ENCODE measurements at regions not wholly inside any gene's neighbourhood (a gene's known extent, or its start where the extent isn't known, plus 50 kb on each side); places are given as distances from the start of the nearest gene placed in this dataset.

- H3K4me3 ChIP-seq, result no peak overlapping the region
- no peaks in the 10 kb centered on the region for H3K27me3 ChIP-seq (replicated peaks in 1 of 7)
- TF ChIP-seq POLR2A (IDR thresholded peaks at IDR 0.05), result no peak
- TF ChIP-seq, protein P1, sequence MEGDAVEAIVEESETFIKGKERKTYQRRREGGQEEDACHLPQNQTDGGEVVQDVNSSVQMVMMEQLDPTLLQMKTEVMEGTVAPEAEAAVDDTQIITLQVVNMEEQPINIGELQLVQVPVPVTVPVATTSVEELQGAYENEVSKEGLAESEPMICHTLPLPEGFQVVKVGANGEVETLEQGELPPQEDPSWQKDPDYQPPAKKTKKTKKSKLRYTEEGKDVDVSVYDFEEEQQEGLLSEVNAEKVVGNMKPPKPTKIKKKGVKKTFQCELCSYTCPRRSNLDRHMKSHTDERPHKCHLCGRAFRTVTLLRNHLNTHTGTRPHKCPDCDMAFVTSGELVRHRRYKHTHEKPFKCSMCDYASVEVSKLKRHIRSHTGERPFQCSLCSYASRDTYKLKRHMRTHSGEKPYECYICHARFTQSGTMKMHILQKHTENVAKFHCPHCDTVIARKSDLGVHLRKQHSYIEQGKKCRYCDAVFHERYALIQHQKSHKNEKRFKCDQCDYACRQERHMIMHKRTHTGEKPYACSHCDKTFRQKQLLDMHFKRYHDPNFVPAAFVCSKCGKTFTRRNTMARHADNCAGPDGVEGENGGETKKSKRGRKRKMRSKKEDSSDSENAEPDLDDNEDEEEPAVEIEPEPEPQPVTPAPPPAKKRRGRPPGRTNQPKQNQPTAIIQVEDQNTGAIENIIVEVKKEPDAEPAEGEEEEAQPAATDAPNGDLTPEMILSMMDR (IDR thresholded peaks at IDR 0.05 in 8 of 11, conservative IDR thresholded peaks at IDR 0.05 in 3 of 11), result no peak
- no peak for TF ChIP-seq POLR2AphosphoS5 (IDR thresholded peaks at IDR 0.05)
- peak overlapping the region in 7 of 8 donors; percentile 30 to 84 (median 75) for H3K27ac ChIP-seq
- H3K4me1 ChIP-seq, result peaks cover 13 to 52% (median 31%) of the 10 kb centered on the region in 6 donors
- H3K9me3 ChIP-seq, result peaks cover 0 to 13% (median 8%) of the 10 kb centered on the region in 8 donors
- 67 to 82% (median 75%) methylated on average over 6 of the region's 6 CpGs for WGBS, 5 donors
- intact Hi-C loops (cut with DNase I; ENCODE audit: low total_unique reads), result no loop called here
- DNase-seq, result no peak
- H3K36me3 ChIP-seq, result no peaks in the 10 kb centered on the region
Measured at GRCh38 chr1:184298440-184299405, 88.1 kb upstream of the C1orf21 start.

- intact Hi-C loops (cut with DNase I; ENCODE audit: low total_unique reads), result no loop called here
- WGBS, 5 donors, result 91 to 100% (median 95%) methylated on average over 2 of the region's 2 CpGs
- no peaks in the 10 kb centered on the region for H3K36me3 ChIP-seq
- TF ChIP-seq POLR2A (IDR thresholded peaks at IDR 0.05), result no peak
- TF ChIP-seq POLR2AphosphoS5 (IDR thresholded peaks at IDR 0.05), result no peak
- peak overlapping the region in 5 of 8 donors; percentile 57 to 84 (median 75) for H3K27ac ChIP-seq
- DNase-seq, result no peak
- no peak overlapping the region for H3K4me3 ChIP-seq
- no peaks in the 10 kb centered on the region for H3K27me3 ChIP-seq (replicated peaks in 1 of 7)
- peaks cover 0 to 15% (median 10%) of the 10 kb centered on the region in 8 donors for H3K9me3 ChIP-seq
- peaks cover 13 to 52% (median 31%) of the 10 kb centered on the region in 6 donors for H3K4me1 ChIP-seq
Measured at GRCh38 chr1:184299406-184299790, 87.4 kb upstream of the C1orf21 start.

DNA sequence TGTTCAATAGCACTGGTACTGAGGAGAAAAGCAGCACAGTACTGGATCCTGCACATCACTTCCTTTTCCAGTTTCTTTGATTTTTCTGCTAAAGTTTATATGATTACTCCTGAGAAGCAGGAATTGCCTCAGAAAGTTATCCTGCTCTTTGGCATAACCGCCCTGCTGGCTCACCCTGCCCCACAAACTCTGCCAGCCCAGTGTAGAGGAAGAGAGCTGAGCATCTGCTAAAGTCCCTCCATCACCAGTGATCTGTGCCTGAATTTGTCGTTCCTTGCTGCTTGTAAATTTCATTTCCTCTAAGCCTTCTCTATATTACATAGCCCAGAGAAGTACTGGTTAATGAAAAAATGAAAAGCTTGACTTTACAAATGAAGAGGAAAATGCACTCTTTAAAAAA, 87.0 kb upstream of the C1orf21 start:
- Histone ChIP-seq H3K27ac (peak overlapping the region in 3 of 8 donors; percentile 57 to 84 (median 84)), H3K4me1 (peaks cover 13 to 52% (median 31%) of the 10 kb centered on the region in 6 donors), H3K36me3 (no peaks in the 10 kb centered on the region), H3K9me3 (peaks cover 0 to 15% (median 10%) of the 10 kb centered on the region in 8 donors), H3K4me3 (no peak overlapping the region), H3K27me3 (replicated peaks in 1 of 7) (no peaks in the 10 kb centered on the region)
- intact Hi-C loops (cut with DNase I; ENCODE audit: low total_unique reads), result no loop called here
- no peak for TF ChIP-seq POLR2AphosphoS5 (IDR thresholded peaks at IDR 0.05)
- TF ChIP-seq, protein P1 (IDR thresholded peaks at IDR 0.05 in 8 of 11, conservative IDR thresholded peaks at IDR 0.05 in 3 of 11), result no peak
- WGBS, 5 donors, result 59 to 72% (median 66%) methylated on average over 2 of the region's 2 CpGs
- DNase-seq, result no peak

DNA sequence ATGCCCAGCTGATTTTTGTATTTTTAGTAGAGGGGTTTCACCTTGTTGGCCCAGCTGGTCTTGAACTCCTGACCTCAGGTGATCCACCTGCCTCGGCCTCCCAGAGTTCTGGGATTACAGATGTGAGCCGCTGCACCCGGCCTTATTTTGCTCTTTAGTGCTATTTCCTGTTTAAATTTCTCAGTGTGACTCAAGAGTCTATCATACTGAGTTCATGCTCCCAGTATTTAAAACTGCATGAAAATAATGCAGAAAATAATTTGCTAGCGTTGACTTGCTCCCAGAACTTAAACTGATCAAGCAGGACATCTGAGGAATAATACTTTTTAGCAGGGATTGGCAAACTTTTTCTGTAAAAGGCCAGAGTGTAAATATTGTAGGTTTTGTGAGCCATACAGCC, 86.4 kb upstream of the C1orf21 start:
- Histone ChIP-seq H3K36me3 (no peaks in the 10 kb centered on the region), H3K4me1 (peaks cover 13 to 52% (median 31%) of the 10 kb centered on the region in 6 donors), H3K9me3 (peaks cover 0 to 15% (median 10%) of the 10 kb centered on the region in 8 donors), H3K4me3 (no peak overlapping the region), H3K27me3 (replicated peaks in 1 of 7) (no peaks in the 10 kb centered on the region), H3K27ac (peak overlapping the region in 6 of 8 donors; percentile 7 to 52 (median 18))
- TF ChIP-seq, protein P1 (IDR thresholded peaks at IDR 0.05 in 8 of 11, conservative IDR thresholded peaks at IDR 0.05 in 3 of 11), result no peak
- TF ChIP-seq POLR2AphosphoS5 (IDR thresholded peaks at IDR 0.05), result no peak
- TF ChIP-seq POLR2A (IDR thresholded peaks at IDR 0.05), result no peak
- WGBS, 5 donors, result 37 to 56% (median 53%) methylated on average over 4 of the region's 4 CpGs
- no peak for DNase-seq
- intact Hi-C loops (cut with DNase I; ENCODE audit: low total_unique reads), result no loop called here

All from spleen (tissue), 11 donors.